ENCODE measurements at regions not wholly inside any gene's neighbourhood (a gene's known extent, or its start where the extent isn't known, plus 50 kb on each side); places are given as distances from the start of the nearest gene placed in this dataset.

DNA sequence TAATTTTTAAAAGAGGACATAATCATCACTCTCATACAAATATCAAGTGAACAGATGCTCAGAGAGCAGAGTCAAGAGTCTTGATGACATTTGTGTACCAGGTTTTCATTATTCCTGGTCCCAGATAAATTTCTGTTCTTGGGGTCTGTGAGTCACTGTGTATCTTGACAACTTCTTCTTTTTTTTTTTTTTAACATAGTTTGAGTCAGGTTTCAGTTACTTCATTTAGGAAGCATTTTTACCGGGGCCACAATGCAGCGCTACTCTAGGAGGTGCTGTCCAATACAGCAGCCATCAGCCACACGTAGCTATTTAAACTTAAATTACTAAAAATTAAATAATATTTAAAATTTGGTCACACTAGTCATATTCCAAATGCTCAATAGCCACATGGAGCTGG is 188.1 kb upstream of the SAMSN1 start:
- TF ChIP-seq, protein P1, sequence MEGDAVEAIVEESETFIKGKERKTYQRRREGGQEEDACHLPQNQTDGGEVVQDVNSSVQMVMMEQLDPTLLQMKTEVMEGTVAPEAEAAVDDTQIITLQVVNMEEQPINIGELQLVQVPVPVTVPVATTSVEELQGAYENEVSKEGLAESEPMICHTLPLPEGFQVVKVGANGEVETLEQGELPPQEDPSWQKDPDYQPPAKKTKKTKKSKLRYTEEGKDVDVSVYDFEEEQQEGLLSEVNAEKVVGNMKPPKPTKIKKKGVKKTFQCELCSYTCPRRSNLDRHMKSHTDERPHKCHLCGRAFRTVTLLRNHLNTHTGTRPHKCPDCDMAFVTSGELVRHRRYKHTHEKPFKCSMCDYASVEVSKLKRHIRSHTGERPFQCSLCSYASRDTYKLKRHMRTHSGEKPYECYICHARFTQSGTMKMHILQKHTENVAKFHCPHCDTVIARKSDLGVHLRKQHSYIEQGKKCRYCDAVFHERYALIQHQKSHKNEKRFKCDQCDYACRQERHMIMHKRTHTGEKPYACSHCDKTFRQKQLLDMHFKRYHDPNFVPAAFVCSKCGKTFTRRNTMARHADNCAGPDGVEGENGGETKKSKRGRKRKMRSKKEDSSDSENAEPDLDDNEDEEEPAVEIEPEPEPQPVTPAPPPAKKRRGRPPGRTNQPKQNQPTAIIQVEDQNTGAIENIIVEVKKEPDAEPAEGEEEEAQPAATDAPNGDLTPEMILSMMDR (IDR thresholded peaks at IDR 0.05), result no peak
- TF ChIP-seq POLR2A (IDR thresholded peaks at IDR 0.05) (no peak), POLR2AphosphoS5 (IDR thresholded peaks at IDR 0.05) (no peak)
